ENCODE measurements at regions not wholly inside any gene's neighbourhood (a gene's known extent, or its start where the extent isn't known, plus 50 kb on each side); places are given as distances from the start of the nearest gene placed in this dataset.
"Not testable (repeated sequence)": the region's sequence is repeated elsewhere in the genome, so short reads cannot be mapped to it uniquely, and the experiment has no call there.

DNA sequence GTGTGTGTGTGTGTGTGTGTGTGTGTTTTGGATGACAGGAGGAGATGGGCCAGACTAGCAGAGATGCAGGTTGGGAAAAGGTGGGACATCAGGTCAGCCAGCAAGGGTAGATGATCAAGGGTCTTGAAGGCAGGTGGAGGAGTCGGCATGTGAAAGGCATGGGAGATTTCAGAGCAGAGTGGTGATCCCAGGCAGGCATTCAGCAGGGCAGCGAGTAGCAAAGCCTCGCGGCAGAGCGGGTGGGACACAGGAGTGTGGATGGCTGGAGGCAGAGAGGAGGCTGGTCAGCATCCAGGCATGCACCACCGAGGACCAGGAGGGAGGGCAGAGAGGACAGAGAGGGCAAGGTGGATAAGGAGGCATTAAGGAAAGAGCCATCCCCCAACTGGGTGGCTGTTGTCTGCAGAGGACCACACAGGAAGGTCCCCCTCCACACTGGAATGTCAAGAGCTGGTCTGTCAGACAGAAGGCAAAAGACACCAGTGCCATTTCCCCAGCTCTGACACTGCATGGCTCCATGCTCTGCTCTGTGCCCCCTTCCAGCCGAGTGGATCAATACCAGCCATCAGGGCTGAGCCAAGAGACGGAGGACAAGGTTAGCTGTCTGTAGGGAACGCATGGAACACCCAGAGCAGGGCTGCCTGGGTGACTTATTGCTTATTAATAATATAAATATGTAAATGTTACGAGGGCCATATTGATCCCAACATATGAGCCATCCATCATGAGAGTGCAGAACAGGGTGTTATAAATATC, 74.8 kb upstream of the RPL38 start:
- intact Hi-C loops (cut with DNase I, micrococcal nuclease): no loop called here
- no peaks in the 10 kb centered on the region for H3K36me3 ChIP-seq (ENCODE audit: low read depth)

DNA sequence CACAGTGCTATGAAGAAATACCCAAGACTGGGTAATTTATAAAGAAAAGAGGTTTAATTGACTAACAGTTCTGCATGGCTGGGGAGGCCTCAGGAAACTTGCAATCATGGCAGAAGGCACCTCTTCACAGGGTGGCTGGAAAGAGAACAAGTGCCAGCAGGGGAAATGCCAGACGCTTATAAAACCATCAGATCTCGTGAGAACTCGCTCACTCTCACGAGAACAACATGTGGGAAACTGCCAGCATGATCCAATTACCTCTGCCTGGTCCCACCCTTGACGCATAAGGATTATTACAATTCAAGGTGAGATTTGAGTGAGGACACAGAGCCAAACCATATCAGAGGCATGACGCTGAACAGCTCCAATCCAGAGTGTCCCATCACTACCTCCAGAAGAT, 73.7 kb upstream of the RPL38 start:
- H3K9me3 ChIP-seq; H3K36me3 ChIP-seq (ENCODE audit: low read depth); DNase-seq; intact Hi-C loops (cut with DNase I, micrococcal nuclease); H3K4me3 ChIP-seq; H3K4me1 ChIP-seq (ENCODE audit: low read depth); ATAC-seq: not testable (repeated sequence)

More for the DNA sequence above, 74.8 kb upstream of the RPL38 start:
- no peaks in the 10 kb centered on the region for H3K9me3 ChIP-seq
- TF ChIP-seq, protein P1, sequence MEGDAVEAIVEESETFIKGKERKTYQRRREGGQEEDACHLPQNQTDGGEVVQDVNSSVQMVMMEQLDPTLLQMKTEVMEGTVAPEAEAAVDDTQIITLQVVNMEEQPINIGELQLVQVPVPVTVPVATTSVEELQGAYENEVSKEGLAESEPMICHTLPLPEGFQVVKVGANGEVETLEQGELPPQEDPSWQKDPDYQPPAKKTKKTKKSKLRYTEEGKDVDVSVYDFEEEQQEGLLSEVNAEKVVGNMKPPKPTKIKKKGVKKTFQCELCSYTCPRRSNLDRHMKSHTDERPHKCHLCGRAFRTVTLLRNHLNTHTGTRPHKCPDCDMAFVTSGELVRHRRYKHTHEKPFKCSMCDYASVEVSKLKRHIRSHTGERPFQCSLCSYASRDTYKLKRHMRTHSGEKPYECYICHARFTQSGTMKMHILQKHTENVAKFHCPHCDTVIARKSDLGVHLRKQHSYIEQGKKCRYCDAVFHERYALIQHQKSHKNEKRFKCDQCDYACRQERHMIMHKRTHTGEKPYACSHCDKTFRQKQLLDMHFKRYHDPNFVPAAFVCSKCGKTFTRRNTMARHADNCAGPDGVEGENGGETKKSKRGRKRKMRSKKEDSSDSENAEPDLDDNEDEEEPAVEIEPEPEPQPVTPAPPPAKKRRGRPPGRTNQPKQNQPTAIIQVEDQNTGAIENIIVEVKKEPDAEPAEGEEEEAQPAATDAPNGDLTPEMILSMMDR (IDR thresholded peaks at IDR 0.05): no peak
- no peak for DNase-seq
- no peak for ATAC-seq
- no peaks in the 10 kb centered on the region for H3K4me1 ChIP-seq (ENCODE audit: low read depth)
- no peak overlapping the region for H3K4me3 ChIP-seq

DNA sequence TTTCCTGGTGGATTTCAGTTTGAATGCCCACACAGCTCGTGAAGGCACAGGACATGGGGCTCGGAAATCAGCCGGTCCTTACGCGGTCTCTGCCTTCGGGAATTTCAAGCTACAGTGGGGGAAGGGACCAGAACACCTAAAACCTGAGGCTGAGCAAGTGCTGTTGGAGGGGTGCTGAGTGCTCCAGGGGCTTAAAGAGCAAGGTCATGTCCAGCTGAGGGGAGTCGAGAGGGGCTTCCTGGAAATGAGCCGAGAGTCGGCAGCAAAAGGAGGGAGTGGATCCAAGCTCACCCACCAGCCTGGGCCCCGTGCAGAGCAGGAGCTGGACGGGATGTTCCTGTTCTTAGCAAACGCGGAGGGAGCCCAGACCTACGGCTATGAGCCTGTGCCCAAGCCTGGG, 73.2 kb upstream of the RPL38 start:
- TF ChIP-seq, protein P1 (IDR thresholded peaks at IDR 0.05): no peak
- H3K9me3 ChIP-seq: no peaks in the 10 kb centered on the region
- no peak overlapping the region for H3K4me3 ChIP-seq
- DNase-seq (no peak), ATAC-seq (no peak)
- intact Hi-C loops (cut with DNase I, micrococcal nuclease): no loop called here
- no peaks in the 10 kb centered on the region for H3K4me1 ChIP-seq (ENCODE audit: low read depth)
- no peaks in the 10 kb centered on the region for H3K36me3 ChIP-seq (ENCODE audit: low read depth)

DNA sequence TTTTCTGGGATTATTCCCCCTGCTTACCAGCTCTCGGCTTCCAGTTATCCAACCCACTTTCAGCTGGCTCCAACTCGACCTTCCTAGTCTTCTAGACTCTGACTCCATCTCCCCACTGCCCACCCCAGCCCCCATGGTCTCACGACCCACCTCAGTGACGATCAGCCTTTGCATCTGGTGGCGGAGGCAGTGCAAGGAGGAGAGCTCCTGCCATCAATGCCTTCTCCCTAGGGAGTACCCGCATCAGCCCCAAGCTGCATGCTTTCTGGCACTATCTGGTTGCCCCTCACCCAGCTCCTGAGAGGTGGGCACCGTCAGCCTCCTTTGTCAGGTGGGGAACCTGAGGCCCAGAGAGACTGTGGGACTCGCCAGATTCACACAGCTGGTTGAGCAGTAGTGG, 72.6 kb upstream of the RPL38 start:
- Histone ChIP-seq H3K9me3 (no peaks in the 10 kb centered on the region), H3K4me3 (no peak overlapping the region), H3K36me3 (ENCODE audit: low read depth) (no peaks in the 10 kb centered on the region), H3K4me1 (ENCODE audit: low read depth) (no peaks in the 10 kb centered on the region)
- no peak for ATAC-seq
- intact Hi-C loops (cut with DNase I, micrococcal nuclease): no loop called here
- TF ChIP-seq, protein P1 (IDR thresholded peaks at IDR 0.05): no peak
- no peak for DNase-seq

DNA sequence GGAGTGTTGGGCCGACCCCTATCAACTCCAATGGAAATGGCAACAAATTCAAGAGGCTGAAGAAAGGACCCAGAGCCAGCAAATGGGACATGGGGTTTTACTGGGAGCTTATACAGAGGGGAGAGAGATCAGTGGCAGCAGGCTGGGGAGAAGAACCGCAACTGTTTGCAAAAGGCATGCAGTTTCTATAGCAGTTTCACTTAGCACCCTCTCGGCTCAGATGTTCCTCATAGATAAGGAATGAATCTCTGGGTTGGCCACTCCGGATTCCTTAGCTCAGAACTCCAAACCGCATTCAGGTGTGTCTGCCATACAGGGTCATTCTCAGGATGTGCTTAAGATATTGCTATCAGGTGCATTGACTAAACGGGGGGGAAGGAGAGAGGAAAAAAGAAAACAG, 71.1 kb upstream of the RPL38 start:
- Histone ChIP-seq H3K4me3 (no peak overlapping the region), H3K9me3 (no peaks in the 10 kb centered on the region), H3K36me3 (ENCODE audit: low read depth) (no peaks in the 10 kb centered on the region), H3K4me1 (ENCODE audit: low read depth) (no peaks in the 10 kb centered on the region)
- intact Hi-C loops (cut with DNase I, micrococcal nuclease): no loop called here
- no peak for DNase-seq
- TF ChIP-seq, protein P1 (IDR thresholded peaks at IDR 0.05): no peak
- no peak for ATAC-seq

DNA sequence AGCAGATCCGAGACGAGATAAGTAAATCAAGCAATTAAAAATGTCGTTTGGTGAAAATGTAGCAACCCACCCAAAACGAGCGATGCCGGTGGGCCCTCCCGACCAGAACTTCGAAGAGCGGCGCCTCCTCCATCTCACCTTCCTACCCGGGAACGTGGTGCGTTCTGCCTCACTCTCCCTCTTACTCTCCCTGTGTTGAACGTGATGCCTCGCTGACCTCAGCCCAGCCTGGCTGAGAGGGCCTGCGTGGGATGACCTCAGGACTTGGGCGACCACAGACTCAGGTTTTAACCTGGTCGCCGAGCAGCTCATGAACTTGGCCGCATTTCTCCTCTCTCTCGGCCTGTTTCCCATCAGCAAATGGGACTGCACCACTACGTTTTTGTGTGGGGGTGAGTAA, 69.7 kb upstream of the RPL38 start:
- Histone ChIP-seq H3K36me3 (ENCODE audit: low read depth) (no peaks in the 10 kb centered on the region), H3K9me3 (no peaks in the 10 kb centered on the region), H3K4me3 (no peak overlapping the region), H3K4me1 (ENCODE audit: low read depth) (no peaks in the 10 kb centered on the region)
- TF ChIP-seq, protein P1 (IDR thresholded peaks at IDR 0.05): no peak
- ATAC-seq (no peak), DNase-seq (no peak)
- intact Hi-C loops (cut with DNase I, micrococcal nuclease): no loop called here

DNA sequence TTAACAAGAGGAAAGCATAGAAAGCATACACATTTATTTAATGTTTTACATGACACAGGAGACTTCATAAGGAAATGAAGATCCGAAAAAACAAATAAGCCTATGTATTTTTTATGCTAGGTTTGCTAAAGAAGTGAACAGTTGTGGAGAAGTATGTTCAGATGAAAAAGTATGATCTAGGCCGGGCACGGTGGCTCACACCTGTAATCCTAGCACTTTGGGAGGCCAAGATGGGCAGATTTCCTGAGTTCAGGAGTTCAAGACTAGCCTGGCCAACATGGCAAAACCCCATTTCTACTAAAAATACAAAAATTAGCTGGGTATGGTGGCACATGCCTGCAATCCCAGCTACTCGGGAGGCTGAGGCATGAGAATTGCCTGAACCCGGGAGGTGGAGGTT, 69.2 kb upstream of the RPL38 start:
- H3K36me3 ChIP-seq (ENCODE audit: low read depth); H3K4me1 ChIP-seq (ENCODE audit: low read depth); ATAC-seq; DNase-seq; H3K4me3 ChIP-seq; intact Hi-C loops (cut with DNase I, micrococcal nuclease); H3K9me3 ChIP-seq: not testable (repeated sequence)
